ENCODE measurements at regions not wholly inside any gene's neighbourhood (a gene's known extent, or its start where the extent isn't known, plus 50 kb on each side); places are given as distances from the start of the nearest gene placed in this dataset.

DNA sequence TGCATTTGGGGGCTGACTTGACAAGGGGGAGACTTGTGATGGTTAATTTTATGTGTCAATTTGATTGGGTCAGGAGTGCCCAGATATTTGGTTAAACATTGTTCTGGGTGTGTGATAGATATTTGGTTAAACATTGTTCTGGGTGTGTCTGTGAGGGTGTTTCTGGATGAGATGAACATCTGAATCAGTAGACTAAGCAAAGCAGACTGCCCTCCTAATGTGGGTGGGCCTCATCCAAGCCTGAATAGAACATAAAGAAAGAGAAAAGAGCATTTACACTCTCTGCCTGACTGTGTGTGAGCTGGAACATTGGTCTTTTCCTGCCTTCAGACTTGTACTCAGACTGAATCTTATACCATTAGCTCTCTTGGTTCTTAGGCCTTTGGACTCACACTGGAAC lies 113.5 kb downstream of the ODF2L start (continued):
- TF ChIP-seq NR1H2 (CRISPR knock-in tag; IDR thresholded peaks at IDR 0.05) = no peak
- no peak for TF ChIP-seq RORB (CRISPR knock-in tag; IDR thresholded peaks at IDR 0.05)
- TF ChIP-seq ZNF396 (CRISPR knock-in tag; IDR thresholded peaks at IDR 0.05; ENCODE audit: borderline replicate concordance) = no peak
- no peak for TF ChIP-seq HMGA2 (CRISPR knock-in tag; IDR thresholded peaks at IDR 0.05)

DNA sequence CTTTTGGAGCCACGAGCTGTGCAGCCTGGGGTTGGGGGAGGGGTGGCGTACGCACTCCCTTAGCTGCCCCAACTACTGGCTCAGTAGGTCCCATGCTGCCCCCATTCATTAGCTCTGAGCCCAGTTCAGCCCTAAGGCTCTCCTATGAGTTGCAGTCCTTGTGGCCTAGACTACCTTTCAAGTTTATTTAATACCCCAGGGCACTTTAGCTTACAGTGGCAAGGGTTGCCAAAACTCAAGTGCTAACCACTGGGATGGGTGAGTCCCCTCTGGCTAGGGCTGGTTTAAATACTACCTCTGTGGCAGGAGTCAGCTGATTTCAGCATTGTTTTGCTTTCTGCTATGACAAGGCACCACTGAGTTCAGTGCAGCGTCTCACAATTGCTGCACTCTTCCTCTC lies 118.2 kb downstream of the ODF2L start:
- ATAC-seq (peak; percentile 76), DNase-seq (ENCODE audit: low spot score) (no peak)
- ChIA-PET POLR2A (no interaction called here), CTCF (interaction anchor here (0.8 kb wide), 1 partner anchor 19 kb away, joined by 3 read pairs; no protein-coding TSS in a partner anchor)
- Mint-ChIP-seq H3K9me3 (no peaks in the 10 kb centered on the region), H3K36me3 (no peaks in the 10 kb centered on the region), H3K27ac (no peak overlapping the region), H3K4me1 (0 out of 2 replicates have a peak, but pooled peaks cover 6% of the 10 kb centered on the region), H3K4me3 (no peak overlapping the region), H3K27me3 (ENCODE audit: low read depth) (no peaks in the 10 kb centered on the region)
- TF ChIP-seq FOXJ3 (CRISPR knock-in tag; IDR thresholded peaks at IDR 0.05; ENCODE audit: borderline replicate concordance) = no peak
- no peak for TF ChIP-seq GTF2I (CRISPR knock-in tag; conservative IDR thresholded peaks at IDR 0.05)
- TF ChIP-seq, protein P1, sequence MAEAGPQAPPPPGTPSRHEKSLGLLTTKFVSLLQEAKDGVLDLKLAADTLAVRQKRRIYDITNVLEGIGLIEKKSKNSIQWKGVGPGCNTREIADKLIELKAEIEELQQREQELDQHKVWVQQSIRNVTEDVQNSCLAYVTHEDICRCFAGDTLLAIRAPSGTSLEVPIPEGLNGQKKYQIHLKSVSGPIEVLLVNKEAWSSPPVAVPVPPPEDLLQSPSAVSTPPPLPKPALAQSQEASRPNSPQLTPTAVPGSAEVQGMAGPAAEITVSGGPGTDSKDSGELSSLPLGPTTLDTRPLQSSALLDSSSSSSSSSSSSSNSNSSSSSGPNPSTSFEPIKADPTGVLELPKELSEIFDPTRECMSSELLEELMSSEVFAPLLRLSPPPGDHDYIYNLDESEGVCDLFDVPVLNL (CRISPR knock-in tag; IDR thresholded peaks at IDR 0.05; ENCODE audit: borderline replicate concordance, low read depth) = no peak
- no peak for TF ChIP-seq RELA (CRISPR knock-in tag; IDR thresholded peaks at IDR 0.05; ENCODE audit: borderline replicate concordance)
- no peak for TF ChIP-seq ZNF281 (CRISPR knock-in tag; IDR thresholded peaks at IDR 0.05)
- no peak for TF ChIP-seq CTCF (IDR thresholded peaks at IDR 0.05)
- TF ChIP-seq, protein P2, sequence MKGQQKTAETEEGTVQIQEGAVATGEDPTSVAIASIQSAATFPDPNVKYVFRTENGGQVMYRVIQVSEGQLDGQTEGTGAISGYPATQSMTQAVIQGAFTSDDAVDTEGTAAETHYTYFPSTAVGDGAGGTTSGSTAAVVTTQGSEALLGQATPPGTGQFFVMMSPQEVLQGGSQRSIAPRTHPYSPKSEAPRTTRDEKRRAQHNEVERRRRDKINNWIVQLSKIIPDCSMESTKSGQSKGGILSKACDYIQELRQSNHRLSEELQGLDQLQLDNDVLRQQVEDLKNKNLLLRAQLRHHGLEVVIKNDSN (CRISPR knock-in tag; IDR thresholded peaks at IDR 0.05) = no peak
- no peak for TF ChIP-seq TEAD4 (CRISPR knock-in tag; IDR thresholded peaks at IDR 0.05)
- TF ChIP-seq, protein P3, sequence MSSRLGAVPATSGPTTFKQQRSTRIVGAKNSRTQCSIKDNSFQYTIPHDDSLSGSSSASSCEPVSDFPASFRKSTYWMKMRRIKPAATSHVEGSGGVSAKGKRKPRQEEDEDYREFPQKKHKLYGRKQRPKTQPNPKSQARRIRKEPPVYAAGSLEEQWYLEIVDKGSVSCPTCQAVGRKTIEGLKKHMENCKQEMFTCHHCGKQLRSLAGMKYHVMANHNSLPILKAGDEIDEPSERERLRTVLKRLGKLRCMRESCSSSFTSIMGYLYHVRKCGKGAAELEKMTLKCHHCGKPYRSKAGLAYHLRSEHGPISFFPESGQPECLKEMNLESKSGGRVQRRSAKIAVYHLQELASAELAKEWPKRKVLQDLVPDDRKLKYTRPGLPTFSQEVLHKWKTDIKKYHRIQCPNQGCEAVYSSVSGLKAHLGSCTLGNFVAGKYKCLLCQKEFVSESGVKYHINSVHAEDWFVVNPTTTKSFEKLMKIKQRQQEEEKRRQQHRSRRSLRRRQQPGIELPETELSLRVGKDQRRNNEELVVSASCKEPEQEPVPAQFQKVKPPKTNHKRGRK (CRISPR knock-in tag; IDR thresholded peaks at IDR 0.05; ENCODE audit: borderline replicate concordance) = no peak
- TF ChIP-seq FOXP4 (CRISPR knock-in tag; IDR thresholded peaks at IDR 0.05) = no peak
- TF ChIP-seq EMX1 (CRISPR knock-in tag; IDR thresholded peaks at IDR 0.05) = no peak
- no peak for TF ChIP-seq KAT7 (CRISPR knock-in tag; IDR thresholded peaks at IDR 0.05; ENCODE audit: borderline replicate concordance)

All from WTC11 (cell line).